GM12878 (cell line): ENCODE measurements at regions not wholly inside any gene's neighbourhood (a gene's known extent, or its start where the extent isn't known, plus 50 kb on each side); places are given as distances from the start of the nearest gene placed in this dataset.

Source experiments
- ATAC-seq: fragments of 200-7000 bp; cut with Tn5 transposase; 3 replicates; pipeline ENCODE4 v1.9.1; 2020; ENCODE audit warnings: mild to moderate bottlenecking, moderate library complexity
- BruUV-seq: library from RNA; stranded (reverse); fragments of 400-500 nt; replicated peaks from 2 replicates; lab custom pipeline; 2021; lab: Mats Ljungman, UMichigan
- CTCF ChIA-PET: fragments of 300-600 bp; sonication (Branson Sonifier 250); formaldehyde crosslinking; extraction: SDS; loops from one replicate; lab custom pipeline; 2021; ENCODE audit warnings: inconsistent platforms; lab: Yijun Ruan, JAX
- POLR2A ChIA-PET: fragments of 350-600 bp; formaldehyde crosslinking; extraction: SDS; loops from one replicate; lab custom pipeline; 2021; ENCODE audit warnings: inconsistent platforms; lab: Charles Lee
- RAD21 ChIA-PET: fragments of 300-600 bp; sonication (Branson Sonifier 250); formaldehyde crosslinking; loops from one replicate; lab custom pipeline; 2023; ENCODE audit warnings: antibody characterized with exemption; ENCODE audit not compliant: unreplicated experiment; lab: Charles Lee
- SMC1A ChIA-PET: fragments of 300-600 bp; sonication (Branson Sonifier 250); formaldehyde crosslinking; loops from one replicate; lab custom pipeline; 2023; ENCODE audit not compliant: unreplicated experiment, uncharacterized antibody; lab: Charles Lee
- DNase-seq: peaks from one replicate; pipeline ENCODE4 v3.0.0-alpha.2; 2011; ENCODE audit warnings: low read depth, low spot score
- FAIRE-seq: peaks from 3 replicates; lab custom pipeline; 2011; peaks lifted over from hg19 to GRCh38; lab: Jason Lieb, UNC
- H2AFZ ChIP-seq: 2 replicates; pipeline ENCODE4 v1.6.0; 2011; ENCODE audit warnings: low read depth, low read length, control low read depth; ENCODE audit not compliant: control insufficient read depth
- H3K27ac ChIP-seq: 2 replicates; pipeline ENCODE4 v1.5.1; 2011; ENCODE audit warnings: control low read depth; ENCODE audit not compliant: control insufficient read depth, insufficient read depth
- H3K27me3 ChIP-seq, 2 experiments: replicated peaks in 1 of 2; 2 replicates each; pipeline versions ENCODE4 v1.6.0 to v1.6.1; 2011; ENCODE audit warnings: low read length in 1 of 2; ENCODE audit not compliant: control insufficient read depth in 2 of 2, insufficient read depth in 2 of 2
- H3K36me3 ChIP-seq, 2 experiments: 2 replicates each; pipeline ENCODE4 v1.5.1; 2011; ENCODE audit warnings: low read length in 1 of 2; ENCODE audit not compliant: control insufficient read depth in 2 of 2, insufficient read depth in 2 of 2
- H3K4me1 ChIP-seq: 2 replicates; pipeline ENCODE4 v1.6.1; 2011; ENCODE audit warnings: mild to moderate bottlenecking, low read length, moderate library complexity, mixed read lengths; ENCODE audit not compliant: control insufficient read depth, insufficient read depth
- H3K4me2 ChIP-seq: 2 replicates; pipeline ENCODE4 v1.6.0; 2011; ENCODE audit warnings: control low read depth; ENCODE audit not compliant: control insufficient read depth, insufficient read depth
- H3K4me3 ChIP-seq: fragments of 200-600 bp; sonication (generic); 2 replicates; pipeline ENCODE4 v1.5.1; 2016
- H3K79me2 ChIP-seq: 2 replicates; pipeline ENCODE4 v1.6.0; 2011; ENCODE audit warnings: low read length; ENCODE audit not compliant: control insufficient read depth, insufficient read depth
- H3K9ac ChIP-seq: 2 replicates; pipeline ENCODE4 v1.8.0; 2011; ENCODE audit warnings: low read length, control low read depth, mixed read lengths; ENCODE audit not compliant: control insufficient read depth, insufficient read depth
- H3K9me3 ChIP-seq: replicated peaks from 3 replicates; pipeline ENCODE4 v1.5.1; 2011; ENCODE audit warnings: mild to moderate bottlenecking, low read length; ENCODE audit not compliant: control insufficient read depth, insufficient read depth
- H4K20me1 ChIP-seq: 2 replicates; pipeline ENCODE4 v1.6.0; 2011; ENCODE audit not compliant: control insufficient read depth, insufficient read depth
- BCLAF1 ChIP-seq: fragments of 450-650 bp; IDR thresholded peaks from 2 replicates; pipeline ENCODE4 v1.6.1; 2017; ENCODE audit warnings: antibody characterized with exemption, mild to moderate bottlenecking, moderate library complexity
- BRCA1 ChIP-seq: IDR thresholded peaks from 2 replicates; pipeline ENCODE4 v1.6.1; 2011; ENCODE audit warnings: low read depth, low read length, improper control_type of control experiment
- CBX5 ChIP-seq: sonication (generic); IDR thresholded peaks from 2 replicates; pipeline ENCODE4 v1.6.1; 2016; ENCODE audit warnings: low read depth, moderate library complexity, mild to moderate bottlenecking, inconsistent platforms
- CHD1 ChIP-seq: IDR thresholded peaks from 2 replicates; pipeline ENCODE4 v1.6.1; 2012; ENCODE audit warnings: low read depth, low read length, improper control_type of control experiment
- IKZF1 ChIP-seq: fragments of 450-650 bp; conservative IDR thresholded peaks from 2 replicates; pipeline ENCODE4 v1.6.1; 2017; ENCODE audit warnings: antibody characterized with exemption, mild to moderate bottlenecking
- IKZF2 ChIP-seq, 2 experiments: fragments of 450-650 bp; IDR thresholded peaks; 2 replicates each; pipeline ENCODE4 v1.6.1; 2017; ENCODE audit warnings: mild to moderate bottlenecking in 2 of 2, moderate library complexity in 2 of 2
- MXI1 ChIP-seq: fragments of 150-350 bp; IDR thresholded peaks from 2 replicates; pipeline ENCODE4 v1.6.1; 2011; ENCODE audit warnings: low read depth, mild to moderate bottlenecking, inconsistent platforms, low read length, improper control_type of control experiment
- SMARCA5 ChIP-seq: fragments of 450-650 bp; IDR thresholded peaks from 2 replicates; pipeline ENCODE4 v1.6.1; 2017; ENCODE audit warnings: mild to moderate bottlenecking
- TCF3 ChIP-seq: IDR thresholded peaks from 2 replicates; pipeline ENCODE4 v1.6.1; 2012; ENCODE audit warnings: low read depth, mild to moderate bottlenecking, low read length, borderline replicate concordance; ENCODE audit not compliant: insufficient read depth
- ZBED1 ChIP-seq: IDR thresholded peaks from 2 replicates; pipeline ENCODE4 v1.6.1; 2016; ENCODE audit warnings: borderline replicate concordance
- WGBS: methylation state at CpG from one replicate; pipeline ENCODE4 v1.1.6; 2016; ENCODE audit warnings: low lambda C conversion rate; ENCODE audit not compliant: insufficient replicate concordance, insufficient coverage; ENCODE audit errors: missing lambda C conversion rate; 5-methylcytosine and 5-hydroxymethylcytosine counted together
- in situ Hi-C: fragments of 300-500 bp; cut with MboI; formaldehyde crosslinking; loops from 9 replicates; pipeline ENCODE4 v1.14.3; 2018; ENCODE audit warnings: mixed read lengths
- intact Hi-C: fragments of 100-400 bp; cut with micrococcal nuclease; formaldehyde crosslinking; loops from one replicate; pipeline ENCODE4 v1.14.2; 2022; ENCODE audit not compliant: unreplicated experiment
- TF ChIP-seq, protein P1 (sequence below): fragments of 450-650 bp; IDR thresholded peaks from 2 replicates; pipeline ENCODE4 v1.6.1; 2018; ENCODE audit warnings: mild to moderate bottlenecking, low read depth, moderate library complexity; ENCODE audit not compliant: partially characterized antibody
- TF ChIP-seq, protein P2 (sequence below): IDR thresholded peaks from 2 replicates; pipeline ENCODE4 v1.6.1; 2012; ENCODE audit warnings: mild to moderate bottlenecking, low read depth, low read length

DNA sequence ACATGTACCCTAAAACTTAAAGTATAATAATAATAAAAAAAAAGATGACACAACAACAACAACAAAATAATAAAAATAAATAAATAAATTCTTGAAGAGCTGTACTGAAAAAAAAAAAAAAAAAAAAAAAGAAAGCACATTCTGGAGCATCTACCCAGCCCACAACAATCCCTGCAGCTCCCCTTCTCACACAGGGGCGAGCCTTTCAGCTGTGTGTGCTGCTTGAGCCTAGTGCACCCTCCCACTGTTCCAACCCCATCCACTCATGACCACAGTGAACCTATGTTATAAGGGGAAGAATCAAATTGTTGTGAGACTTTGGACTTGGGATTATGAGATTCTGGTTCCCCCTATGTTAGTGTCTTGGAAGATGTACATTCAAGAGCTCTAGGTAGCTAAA, 161.5 kb upstream of the JADE1 start:
- H3K4me3 ChIP-seq, result no peak overlapping the region
- ChIA-PET SMC1A (interaction anchor here (0.7 to 1.2 kb wide), 4 partner anchors 10 to 132 kb away, joined by 3 read pairs; no protein-coding TSS in a partner anchor), POLR2A (no interaction called here)
- no peak for FAIRE-seq
- WGBS, result 0% methylated on average over 1 of the region's 1 CpG
- no peak for ATAC-seq
- H2AFZ ChIP-seq, result no peak overlapping the region
- no peaks in the 10 kb centered on the region for H3K27me3 ChIP-seq
- in situ Hi-C loops (no loop called here), intact Hi-C loops (no loop called here)
- H4K20me1 ChIP-seq, result no peaks in the 10 kb centered on the region
- H3K36me3 ChIP-seq, result no peaks in the 10 kb centered on the region
- no peaks in the 10 kb centered on the region for H3K79me2 ChIP-seq
- H3K4me2 ChIP-seq, result no peak overlapping the region
- no peak for TF ChIP-seq IKZF2 (IDR thresholded peaks at IDR 0.05)
- TF ChIP-seq CHD1, result no peak
- no peak for TF ChIP-seq ZBED1
- no peak for TF ChIP-seq IKZF1
- TF ChIP-seq, protein P1, sequence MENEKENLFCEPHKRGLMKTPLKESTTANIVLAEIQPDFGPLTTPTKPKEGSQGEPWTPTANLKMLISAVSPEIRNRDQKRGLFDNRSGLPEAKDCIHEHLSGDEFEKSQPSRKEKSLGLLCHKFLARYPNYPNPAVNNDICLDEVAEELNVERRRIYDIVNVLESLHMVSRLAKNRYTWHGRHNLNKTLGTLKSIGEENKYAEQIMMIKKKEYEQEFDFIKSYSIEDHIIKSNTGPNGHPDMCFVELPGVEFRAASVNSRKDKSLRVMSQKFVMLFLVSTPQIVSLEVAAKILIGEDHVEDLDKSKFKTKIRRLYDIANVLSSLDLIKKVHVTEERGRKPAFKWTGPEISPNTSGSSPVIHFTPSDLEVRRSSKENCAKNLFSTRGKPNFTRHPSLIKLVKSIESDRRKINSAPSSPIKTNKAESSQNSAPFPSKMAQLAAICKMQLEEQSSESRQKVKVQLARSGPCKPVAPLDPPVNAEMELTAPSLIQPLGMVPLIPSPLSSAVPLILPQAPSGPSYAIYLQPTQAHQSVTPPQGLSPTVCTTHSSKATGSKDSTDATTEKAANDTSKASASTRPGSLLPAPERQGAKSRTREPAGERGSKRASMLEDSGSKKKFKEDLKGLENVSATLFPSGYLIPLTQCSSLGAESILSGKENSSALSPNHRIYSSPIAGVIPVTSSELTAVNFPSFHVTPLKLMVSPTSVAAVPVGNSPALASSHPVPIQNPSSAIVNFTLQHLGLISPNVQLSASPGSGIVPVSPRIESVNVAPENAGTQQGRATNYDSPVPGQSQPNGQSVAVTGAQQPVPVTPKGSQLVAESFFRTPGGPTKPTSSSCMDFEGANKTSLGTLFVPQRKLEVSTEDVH, result no peak
- no peak for TF ChIP-seq BRCA1
- TF ChIP-seq, protein P2, sequence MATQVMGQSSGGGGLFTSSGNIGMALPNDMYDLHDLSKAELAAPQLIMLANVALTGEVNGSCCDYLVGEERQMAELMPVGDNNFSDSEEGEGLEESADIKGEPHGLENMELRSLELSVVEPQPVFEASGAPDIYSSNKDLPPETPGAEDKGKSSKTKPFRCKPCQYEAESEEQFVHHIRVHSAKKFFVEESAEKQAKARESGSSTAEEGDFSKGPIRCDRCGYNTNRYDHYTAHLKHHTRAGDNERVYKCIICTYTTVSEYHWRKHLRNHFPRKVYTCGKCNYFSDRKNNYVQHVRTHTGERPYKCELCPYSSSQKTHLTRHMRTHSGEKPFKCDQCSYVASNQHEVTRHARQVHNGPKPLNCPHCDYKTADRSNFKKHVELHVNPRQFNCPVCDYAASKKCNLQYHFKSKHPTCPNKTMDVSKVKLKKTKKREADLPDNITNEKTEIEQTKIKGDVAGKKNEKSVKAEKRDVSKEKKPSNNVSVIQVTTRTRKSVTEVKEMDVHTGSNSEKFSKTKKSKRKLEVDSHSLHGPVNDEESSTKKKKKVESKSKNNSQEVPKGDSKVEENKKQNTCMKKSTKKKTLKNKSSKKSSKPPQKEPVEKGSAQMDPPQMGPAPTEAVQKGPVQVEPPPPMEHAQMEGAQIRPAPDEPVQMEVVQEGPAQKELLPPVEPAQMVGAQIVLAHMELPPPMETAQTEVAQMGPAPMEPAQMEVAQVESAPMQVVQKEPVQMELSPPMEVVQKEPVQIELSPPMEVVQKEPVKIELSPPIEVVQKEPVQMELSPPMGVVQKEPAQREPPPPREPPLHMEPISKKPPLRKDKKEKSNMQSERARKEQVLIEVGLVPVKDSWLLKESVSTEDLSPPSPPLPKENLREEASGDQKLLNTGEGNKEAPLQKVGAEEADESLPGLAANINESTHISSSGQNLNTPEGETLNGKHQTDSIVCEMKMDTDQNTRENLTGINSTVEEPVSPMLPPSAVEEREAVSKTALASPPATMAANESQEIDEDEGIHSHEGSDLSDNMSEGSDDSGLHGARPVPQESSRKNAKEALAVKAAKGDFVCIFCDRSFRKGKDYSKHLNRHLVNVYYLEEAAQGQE, result no peak
- no peak for TF ChIP-seq MXI1
- TF ChIP-seq BCLAF1, result no peak
- TF ChIP-seq CBX5, result no peak
- no peak for TF ChIP-seq SMARCA5
- no peak for TF ChIP-seq TCF3
- TF ChIP-seq, all 136 proteins: peak for 0
- no peaks in the 10 kb centered on the region; the same call in 2 of the 3 replicates for H3K9me3 ChIP-seq
- H3K4me1 ChIP-seq, result no peaks in the 10 kb centered on the region
- no peak for DNase-seq
- H3K27ac ChIP-seq, result no peak overlapping the region
- no peak overlapping the region for H3K9ac ChIP-seq
- ChIA-PET CTCF (interaction anchor here (1.2 kb wide), 1 partner anchor 194 kb away, joined by 3 read pairs; no protein-coding TSS in a partner anchor), RAD21 (interaction anchor here (0.6 kb wide), 1 partner anchor 130 kb away, joined by 3 read pairs; no protein-coding TSS in a partner anchor)
- no TSS peak for BruUV-seq
